ENCODE measurements at regions not wholly inside any gene's neighbourhood (a gene's known extent, or its start where the extent isn't known, plus 50 kb on each side); places are given as distances from the start of the nearest gene placed in this dataset.
"Not testable (repeated sequence)": the region's sequence is repeated elsewhere in the genome, so short reads cannot be mapped to it uniquely, and the experiment has no call there.

DNA sequence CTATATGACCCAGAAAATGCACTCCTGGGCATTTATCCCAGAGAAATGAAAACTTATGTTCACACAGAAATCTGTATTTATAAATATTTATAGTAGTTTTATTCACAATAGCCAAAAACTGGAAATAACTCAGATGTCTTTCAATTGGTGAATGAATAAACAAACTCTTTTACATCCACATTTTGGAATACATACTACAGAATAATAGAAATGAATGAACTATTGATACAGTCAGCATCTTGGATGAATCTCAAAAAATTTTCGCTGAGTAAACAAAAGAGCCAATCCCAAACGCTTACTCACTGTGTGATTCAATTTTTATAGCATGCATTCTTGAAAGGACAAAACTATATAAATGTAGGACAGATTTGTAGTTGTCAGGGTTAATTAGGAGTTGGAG, 75.1 kb upstream of the HTR2C start:
- H3K9me3 ChIP-seq (ENCODE audit: control insufficient read depth, insufficient read depth, low read depth, low read length) = no peaks in the 10 kb centered on the region
- no peaks in the 10 kb centered on the region for H3K27me3 ChIP-seq (ENCODE audit: control insufficient read depth, insufficient read depth, low read length)
- TF ChIP-seq CTCF (conservative IDR thresholded peaks at IDR 0.05 in 1 of 2, IDR thresholded peaks at IDR 0.05 in 1 of 2; ENCODE audit: low read depth in 1 of 2, low read length in 2 of 2) = no peak
- TF ChIP-seq EZH2 (IDR thresholded peaks at IDR 0.05; ENCODE audit: low read length, missing control alignments) = no peak
- no peak overlapping the region for H3K9ac ChIP-seq (ENCODE audit: insufficient read depth, low read length)
- H4K20me1 ChIP-seq (ENCODE audit: control insufficient read depth, extremely low read depth, insufficient read depth, low read length) = no peaks in the 10 kb centered on the region
- no peaks in the 10 kb centered on the region for H3K4me1 ChIP-seq (ENCODE audit: control insufficient read depth, extremely low read depth, insufficient read depth, low read length)
- no peak overlapping the region for H3K4me3 ChIP-seq (replicated peaks in 1 of 4; ENCODE audit: control extremely low read depth in 1 of 4, insufficient read depth in 1 of 4, low read depth in 3 of 4, low read length in 4 of 4)
- H3K4me2 ChIP-seq (ENCODE audit: extremely low read depth, insufficient read depth, low read length) = no peak overlapping the region
- no peaks in the 10 kb centered on the region for H3K36me3 ChIP-seq (ENCODE audit: control insufficient read depth, insufficient read depth, low read length)
- DNase-seq (ENCODE audit: low read depth in 2 of 2) = peak; percentile 4 to 56
- no peak overlapping the region for H2AFZ ChIP-seq (ENCODE audit: low read length)
- H3K27ac ChIP-seq (ENCODE audit: insufficient read depth, low read length) = no peak overlapping the region
- H3K79me2 ChIP-seq (ENCODE audit: control insufficient read depth, insufficient read depth, low read length) = no peaks in the 10 kb centered on the region

DNA sequence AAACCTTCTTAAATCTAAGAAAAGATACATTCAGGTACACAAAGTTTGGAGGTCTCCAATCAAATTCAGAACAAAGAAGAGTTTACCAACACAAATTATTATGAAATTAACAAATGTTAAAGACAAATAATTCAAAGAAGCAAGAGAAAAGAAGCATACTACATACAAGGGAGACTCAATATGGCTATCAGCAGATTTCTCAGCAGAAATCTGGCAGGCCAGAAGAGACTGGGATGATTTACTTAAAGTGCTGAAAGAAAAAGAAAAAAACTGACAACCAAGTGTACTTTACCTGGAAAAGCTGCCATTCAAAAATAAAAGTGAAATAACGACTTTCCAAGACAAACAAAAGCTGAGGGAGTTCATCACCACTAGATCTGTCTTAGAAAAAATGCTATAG, 64.4 kb upstream of the HTR2C start:
- H3K4me1 ChIP-seq (ENCODE audit: control insufficient read depth, extremely low read depth, insufficient read depth, low read length) = no peaks in the 10 kb centered on the region
- no peak for TF ChIP-seq EZH2 (IDR thresholded peaks at IDR 0.05; ENCODE audit: low read length, missing control alignments)
- no peak for TF ChIP-seq CTCF (conservative IDR thresholded peaks at IDR 0.05 in 1 of 2, IDR thresholded peaks at IDR 0.05 in 1 of 2; ENCODE audit: low read depth in 1 of 2, low read length in 2 of 2)
- no peak overlapping the region for H3K4me2 ChIP-seq (ENCODE audit: extremely low read depth, insufficient read depth, low read length)
- no peak overlapping the region for H3K4me3 ChIP-seq (replicated peaks in 1 of 4; ENCODE audit: control extremely low read depth in 1 of 4, insufficient read depth in 1 of 4, low read depth in 3 of 4, low read length in 4 of 4)
- H2AFZ ChIP-seq (ENCODE audit: low read length) = no peak overlapping the region
- no peaks in the 10 kb centered on the region for H3K9me3 ChIP-seq (ENCODE audit: control insufficient read depth, insufficient read depth, low read depth, low read length)
- no peak overlapping the region for H3K27ac ChIP-seq (ENCODE audit: insufficient read depth, low read length)
- H3K79me2 ChIP-seq (ENCODE audit: control insufficient read depth, insufficient read depth, low read length) = no peaks in the 10 kb centered on the region
- no peaks in the 10 kb centered on the region for H4K20me1 ChIP-seq (ENCODE audit: control insufficient read depth, extremely low read depth, insufficient read depth, low read length)
- no peaks in the 10 kb centered on the region for H3K27me3 ChIP-seq (ENCODE audit: control insufficient read depth, insufficient read depth, low read length)
- H3K36me3 ChIP-seq (ENCODE audit: control insufficient read depth, insufficient read depth, low read length) = no peaks in the 10 kb centered on the region
- H3K9ac ChIP-seq (ENCODE audit: insufficient read depth, low read length) = no peak overlapping the region
- no peak for DNase-seq (ENCODE audit: low read depth in 2 of 2)

DNA sequence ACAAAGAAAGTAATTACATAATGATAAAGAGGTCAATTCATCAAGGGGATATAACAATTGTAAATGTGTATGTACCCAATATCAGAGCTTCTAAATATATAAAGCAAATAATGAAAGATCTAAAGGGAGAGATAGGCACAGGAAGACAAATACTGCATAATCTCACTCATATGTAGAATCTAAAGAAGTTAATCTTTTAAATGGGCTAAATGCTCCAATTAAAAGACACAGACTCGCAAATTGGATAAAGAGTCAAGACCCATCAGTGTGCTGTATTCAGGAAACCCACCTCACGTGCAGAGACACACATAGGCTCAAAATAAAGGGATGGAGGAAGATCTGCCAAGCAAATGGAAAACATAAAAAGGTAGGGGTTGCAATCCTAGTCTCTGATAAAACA, 63.2 kb upstream of the HTR2C start:
- H3K36me3 ChIP-seq (ENCODE audit: control insufficient read depth, insufficient read depth, low read length); H3K9ac ChIP-seq (ENCODE audit: insufficient read depth, low read length); H4K20me1 ChIP-seq (ENCODE audit: control insufficient read depth, extremely low read depth, insufficient read depth, low read length); H3K4me2 ChIP-seq (ENCODE audit: extremely low read depth, insufficient read depth, low read length); H2AFZ ChIP-seq (ENCODE audit: low read length); H3K27me3 ChIP-seq (ENCODE audit: control insufficient read depth, insufficient read depth, low read length); H3K27ac ChIP-seq (ENCODE audit: insufficient read depth, low read length); H3K4me1 ChIP-seq (ENCODE audit: control insufficient read depth, extremely low read depth, insufficient read depth, low read length); DNase-seq (ENCODE audit: low read depth in 2 of 2); H3K4me3 ChIP-seq (replicated peaks in 1 of 4; ENCODE audit: control extremely low read depth in 1 of 4, insufficient read depth in 1 of 4, low read depth in 3 of 4, low read length in 4 of 4); H3K9me3 ChIP-seq (ENCODE audit: control insufficient read depth, insufficient read depth, low read depth, low read length); H3K79me2 ChIP-seq (ENCODE audit: control insufficient read depth, insufficient read depth, low read length): not testable (repeated sequence)
